ENCODE measurements at regions not wholly inside any gene's neighbourhood (a gene's known extent, or its start where the extent isn't known, plus 50 kb on each side); places are given as distances from the start of the nearest gene placed in this dataset.

GRCh38 chr10:116792817-116793216 lies 50.5 kb upstream of the HSPA12A start:
- no peak for DNase-seq

DNA sequence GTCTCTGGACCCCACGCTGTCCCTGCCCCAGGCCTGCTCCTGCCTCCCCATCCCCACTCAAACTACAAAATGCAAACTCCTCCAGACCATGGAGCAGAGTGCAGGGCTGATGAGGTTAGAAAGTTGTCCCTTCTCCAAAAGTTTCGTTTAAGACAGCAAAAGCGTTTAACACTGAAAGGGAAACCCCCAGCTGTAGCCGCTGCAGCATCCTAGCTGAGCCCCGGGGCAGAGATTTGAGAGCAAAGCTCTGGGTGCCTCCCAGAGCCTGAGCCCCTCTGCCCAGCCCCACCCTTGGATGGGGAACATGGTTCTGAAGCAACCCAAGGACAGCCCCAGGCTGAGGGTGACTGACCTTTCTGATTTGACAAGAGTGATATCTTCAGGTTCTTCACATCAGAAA lies 52.8 kb upstream of the ENO4 start:
- DNase-seq: no peak

GRCh38 chr10:116796910-116797513 lies 52.3 kb upstream of the ENO4 start:
- DNase-seq: peak; percentile 27

DNA sequence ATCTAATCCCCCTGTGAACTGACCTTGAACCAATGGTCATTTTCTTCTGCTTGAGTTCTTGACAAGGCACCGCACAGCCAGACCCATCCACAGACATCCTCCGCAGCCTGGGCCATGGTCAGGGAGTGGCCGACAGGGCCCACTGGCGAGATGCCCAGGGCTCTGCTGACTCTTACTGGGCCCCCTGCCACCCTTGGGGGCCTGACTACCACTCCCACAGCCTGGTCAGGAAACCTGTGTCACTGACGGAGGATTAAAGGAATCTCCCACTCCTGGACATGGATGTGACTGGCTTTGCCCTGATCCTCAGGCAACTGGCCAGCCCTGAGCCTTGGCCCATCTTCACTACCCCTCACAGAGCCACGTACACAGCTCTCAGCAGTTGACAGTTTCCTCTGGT lies 50.4 kb upstream of the ENO4 start:
- DNase-seq: no peak
